Karpas-422 (cell line): ENCODE measurements at regions not wholly inside any gene's neighbourhood (a gene's known extent, or its start where the extent isn't known, plus 50 kb on each side); places are given as distances from the start of the nearest gene placed in this dataset.

Source experiments
- DNase-seq: peaks from one replicate; pipeline ENCODE4 v3.0.0-alpha.2; 2015
- H2AFZ ChIP-seq: fragments of 200-600 bp; sonication (generic); 2 replicates; pipeline ENCODE4 v1.6.1; 2014; ENCODE audit warnings: antibody characterized with exemption, low read length, mixed read lengths
- H3K27ac ChIP-seq: fragments of 200-600 bp; sonication (generic); 2 replicates; pipeline ENCODE4 v1.5.1; 2014; ENCODE audit warnings: mild to moderate bottlenecking, low read length, moderate library complexity
- H3K27me3 ChIP-seq: fragments of 200-600 bp; sonication (generic); 2 replicates; pipeline ENCODE4 v1.6.1; 2014; ENCODE audit warnings: low read length, mixed read lengths
- H3K36me3 ChIP-seq: fragments of 200-600 bp; sonication (generic); 2 replicates; pipeline ENCODE4 v1.6.1; 2014; ENCODE audit warnings: low read length, mixed read lengths; ENCODE audit not compliant: insufficient read depth
- H3K4me1 ChIP-seq: fragments of 200-600 bp; sonication (generic); 2 replicates; pipeline ENCODE4 v1.6.1; 2014; ENCODE audit warnings: mild to moderate bottlenecking, low read length, mixed read lengths
- H3K4me2 ChIP-seq: fragments of 200-600 bp; sonication (generic); 2 replicates; pipeline ENCODE4 v1.6.1; 2014; ENCODE audit warnings: low read length, low read depth, mild to moderate bottlenecking; ENCODE audit not compliant: poor library complexity, severe bottlenecking
- H3K4me3 ChIP-seq: fragments of 200-600 bp; sonication (generic); 2 replicates; pipeline ENCODE4 v1.5.1; 2014; ENCODE audit warnings: mild to moderate bottlenecking, antibody characterized with exemption, low read length, mixed read lengths
- H3K79me2 ChIP-seq: fragments of 200-600 bp; sonication (generic); 2 replicates; pipeline ENCODE4 v1.6.1; 2014; ENCODE audit warnings: mild to moderate bottlenecking, low read length, mixed read lengths
- H3K9ac ChIP-seq: fragments of 200-600 bp; sonication (generic); 2 replicates; pipeline ENCODE4 v1.6.0; 2014; ENCODE audit warnings: low read length
- H3K9me2 ChIP-seq: fragments of 200-600 bp; sonication (generic), shearing (Covaris generic); replicated peaks from 2 replicates; pipeline ENCODE4 v1.6.0; 2014; ENCODE audit warnings: mild to moderate bottlenecking, low read length, moderate library complexity; ENCODE audit not compliant: insufficient read depth
- H3K9me3 ChIP-seq: fragments of 300-700, 200-600 bp; sonication (generic); 2 replicates; pipeline ENCODE4 v1.6.1; 2014; ENCODE audit warnings: low read length, mixed read lengths
- H4K20me1 ChIP-seq: fragments of 200-600 bp; sonication (generic); 2 replicates; pipeline ENCODE4 v1.6.1; 2014; ENCODE audit warnings: mild to moderate bottlenecking, antibody characterized with exemption, low read length, low read depth; ENCODE audit not compliant: insufficient read depth

DNA sequence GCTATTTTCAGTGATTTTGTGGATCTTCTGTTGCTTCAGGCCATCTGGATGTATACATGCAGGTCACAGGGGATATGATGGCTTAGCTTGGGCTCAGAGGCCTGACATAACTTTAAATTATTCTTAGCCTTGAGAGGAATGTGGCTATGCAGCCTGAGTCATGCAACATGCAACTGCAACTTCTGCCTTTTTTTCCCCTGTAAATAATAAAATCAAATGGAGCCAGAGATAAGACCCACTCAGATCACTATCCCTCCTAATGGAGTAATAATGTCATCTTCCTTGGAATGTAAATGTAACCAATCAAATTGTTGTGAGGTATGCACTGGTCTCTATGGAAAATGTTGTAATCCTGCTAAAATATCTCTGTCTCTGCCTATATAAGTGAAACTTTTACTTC lies 54.9 kb downstream of the MAGEB17 start:
- DNase-seq = no peak
- H3K27ac ChIP-seq = no peak overlapping the region
- no peaks in the 10 kb centered on the region for H3K9me2 ChIP-seq
- no peak overlapping the region for H2AFZ ChIP-seq
- no peaks in the 10 kb centered on the region for H3K4me1 ChIP-seq
- no peak overlapping the region for H3K4me2 ChIP-seq
- H3K4me3 ChIP-seq = no peak overlapping the region
- no peaks in the 10 kb centered on the region for H3K27me3 ChIP-seq
- H3K9ac ChIP-seq = no peak overlapping the region
- H4K20me1 ChIP-seq = no peaks in the 10 kb centered on the region
- H3K79me2 ChIP-seq = no peaks in the 10 kb centered on the region
- no peaks in the 10 kb centered on the region for H3K9me3 ChIP-seq
- no peaks in the 10 kb centered on the region for H3K36me3 ChIP-seq

DNA sequence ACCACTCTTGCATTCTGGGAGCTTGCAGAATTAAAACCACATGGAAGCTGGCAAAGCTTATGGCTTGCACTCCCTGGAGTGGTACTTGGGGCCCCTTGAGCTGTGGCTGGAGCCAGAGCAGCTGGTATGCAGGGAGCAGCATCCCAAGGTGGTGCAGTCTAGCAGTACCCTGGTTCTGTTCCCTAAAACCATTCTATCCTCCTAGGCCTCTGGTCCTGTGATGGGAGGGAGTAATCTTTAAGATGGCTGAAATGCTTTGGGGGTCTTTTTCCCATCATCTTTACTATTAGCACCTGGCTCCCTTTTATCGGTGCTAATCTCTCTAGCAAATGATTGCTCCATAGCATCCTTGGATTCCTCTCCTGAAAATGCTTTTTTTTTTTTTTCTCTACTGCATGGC lies 56.1 kb downstream of the MAGEB17 start:
- no peak overlapping the region for H3K4me3 ChIP-seq
- no peak overlapping the region for H3K4me2 ChIP-seq
- no peaks in the 10 kb centered on the region for H3K9me3 ChIP-seq
- H2AFZ ChIP-seq = no peak overlapping the region
- H4K20me1 ChIP-seq = no peaks in the 10 kb centered on the region
- H3K36me3 ChIP-seq = no peaks in the 10 kb centered on the region
- no peaks in the 10 kb centered on the region for H3K9me2 ChIP-seq
- H3K79me2 ChIP-seq = no peaks in the 10 kb centered on the region
- H3K27me3 ChIP-seq = no peaks in the 10 kb centered on the region
- DNase-seq = no peak
- H3K9ac ChIP-seq = no peak overlapping the region
- no peak overlapping the region for H3K27ac ChIP-seq
- H3K4me1 ChIP-seq = no peaks in the 10 kb centered on the region

DNA sequence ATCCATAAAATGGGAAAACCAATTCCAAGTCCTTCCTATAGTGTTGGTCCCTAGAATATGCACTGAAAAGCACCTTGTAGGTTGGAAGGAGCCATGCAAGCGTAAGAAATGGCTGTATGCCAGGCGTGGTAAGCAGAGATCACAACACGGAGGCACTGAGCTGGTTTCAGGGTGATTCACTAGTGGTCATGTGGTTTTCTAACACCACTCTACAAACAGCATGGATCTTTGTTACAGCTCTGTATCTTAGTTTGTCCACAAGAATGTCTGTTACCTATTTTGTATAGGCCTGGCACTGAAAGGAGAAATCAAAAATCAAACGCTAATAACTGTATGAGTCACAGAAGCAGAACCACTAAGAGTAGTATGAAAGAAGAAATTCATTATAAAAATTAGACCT lies 71.9 kb downstream of the MAGEB17 start:
- no peak overlapping the region for H3K4me3 ChIP-seq
- H3K9me2 ChIP-seq = no peaks in the 10 kb centered on the region
- no peaks in the 10 kb centered on the region for H3K9me3 ChIP-seq
- no peaks in the 10 kb centered on the region for H3K27me3 ChIP-seq
- H4K20me1 ChIP-seq = no peaks in the 10 kb centered on the region
- H3K36me3 ChIP-seq = no peaks in the 10 kb centered on the region
- H3K9ac ChIP-seq = no peak overlapping the region
- no peak overlapping the region for H3K4me2 ChIP-seq
- H3K79me2 ChIP-seq = no peaks in the 10 kb centered on the region
- H3K4me1 ChIP-seq = no peaks in the 10 kb centered on the region
- H3K27ac ChIP-seq = no peak overlapping the region
- DNase-seq = no peak
- no peak overlapping the region for H2AFZ ChIP-seq

- Histone ChIP-seq H3K4me3 (no peak overlapping the region), H3K27me3 (no peaks in the 10 kb centered on the region), H3K9me3 (no peaks in the 10 kb centered on the region), H3K36me3 (no peaks in the 10 kb centered on the region), H3K4me1 (no peaks in the 10 kb centered on the region), H2AFZ (no peak overlapping the region), H3K27ac (no peak overlapping the region), H3K79me2 (no peaks in the 10 kb centered on the region), H3K9ac (no peak overlapping the region), H3K9me2 (no peaks in the 10 kb centered on the region), H3K4me2 (no peak overlapping the region), H4K20me1 (no peaks in the 10 kb centered on the region)
- no peak for DNase-seq
Measured at GRCh38 chrX:16240231-16240905, 73.1 kb downstream of the MAGEB17 start.

DNA sequence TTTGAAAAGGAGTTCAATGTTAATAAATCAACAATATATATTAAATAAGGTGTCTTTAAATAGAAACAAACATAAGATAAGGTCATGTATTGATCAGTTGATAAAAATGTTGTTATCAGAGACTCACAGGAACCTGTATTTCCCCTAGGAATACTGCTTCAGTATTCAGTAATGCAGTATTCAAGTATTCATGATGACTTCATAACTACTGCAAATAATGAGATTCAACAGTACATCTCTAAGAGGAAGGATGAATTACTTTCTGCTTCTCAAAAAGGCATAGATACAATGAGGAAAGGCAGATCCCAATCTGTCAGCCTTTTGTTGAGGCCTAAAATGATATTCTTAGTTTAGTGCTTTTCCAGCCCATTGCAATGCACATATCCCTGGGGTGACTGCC lies 73.7 kb downstream of the MAGEB17 start:
- no peaks in the 10 kb centered on the region for H3K79me2 ChIP-seq
- no peak overlapping the region for H3K9ac ChIP-seq
- H3K36me3 ChIP-seq = no peaks in the 10 kb centered on the region
- no peaks in the 10 kb centered on the region for H4K20me1 ChIP-seq
- H3K27ac ChIP-seq = no peak overlapping the region
- H3K9me2 ChIP-seq = no peaks in the 10 kb centered on the region
- no peak for DNase-seq
- H3K4me2 ChIP-seq = no peak overlapping the region
- H3K9me3 ChIP-seq = no peaks in the 10 kb centered on the region
- no peak overlapping the region for H3K4me3 ChIP-seq
- no peak overlapping the region for H2AFZ ChIP-seq
- no peaks in the 10 kb centered on the region for H3K27me3 ChIP-seq
- no peaks in the 10 kb centered on the region for H3K4me1 ChIP-seq

DNA sequence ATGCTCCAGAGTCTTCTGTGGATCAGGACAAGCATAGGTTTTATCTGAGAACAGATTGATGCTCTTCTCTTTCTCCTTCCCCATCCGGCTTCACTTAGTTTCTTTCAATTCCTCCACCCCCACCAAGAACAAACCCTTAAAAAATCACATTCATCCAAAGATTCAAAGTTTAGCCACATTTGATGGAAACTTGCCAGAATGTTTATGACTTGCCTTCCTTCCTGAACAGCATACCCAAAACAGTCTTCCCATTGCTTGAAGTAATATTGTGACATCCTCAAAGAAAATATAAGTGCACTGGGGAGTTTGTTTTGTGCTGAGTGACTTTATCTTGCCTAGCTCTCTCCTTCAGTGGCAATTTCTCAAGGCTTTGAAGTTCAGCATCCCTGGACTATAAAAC lies 83.0 kb downstream of the MAGEB17 start:
- Histone ChIP-seq H4K20me1 (no peaks in the 10 kb centered on the region), H3K79me2 (no peaks in the 10 kb centered on the region), H3K9me2 (no peaks in the 10 kb centered on the region), H3K4me1 (peaks cover 9% of the 10 kb centered on the region; the same call in 1 of the 2 replicates), H3K27me3 (no peaks in the 10 kb centered on the region), H3K4me2 (no peak overlapping the region), H3K9me3 (no peaks in the 10 kb centered on the region), H3K36me3 (no peaks in the 10 kb centered on the region), H3K27ac (no peak overlapping the region), H3K4me3 (no peak overlapping the region), H3K9ac (no peak overlapping the region), H2AFZ (no peak overlapping the region)
- no peak for DNase-seq

DNA sequence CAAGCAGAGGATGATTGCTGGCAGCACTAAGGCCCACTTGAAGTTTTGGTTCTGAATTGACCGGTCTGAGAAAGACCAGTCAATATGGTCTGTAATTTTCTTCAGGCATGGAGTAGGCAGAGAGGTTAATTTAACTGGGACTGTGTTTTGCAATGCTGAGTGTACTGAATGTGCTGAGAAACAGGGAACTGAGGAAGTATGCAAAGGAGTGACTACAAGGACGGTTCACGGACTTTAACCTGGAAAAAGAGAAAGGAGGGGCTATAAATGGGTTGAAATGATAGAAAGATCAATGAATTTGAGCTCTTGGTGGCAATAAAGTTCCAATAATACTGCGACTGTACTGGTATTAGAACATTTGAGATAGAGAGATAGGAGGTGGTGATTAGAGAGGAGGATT lies 84.5 kb downstream of the MAGEB17 start:
- no peak overlapping the region for H3K27ac ChIP-seq
- no peak overlapping the region for H3K9ac ChIP-seq
- H3K9me3 ChIP-seq = no peaks in the 10 kb centered on the region
- H3K27me3 ChIP-seq = no peaks in the 10 kb centered on the region
- H4K20me1 ChIP-seq = no peaks in the 10 kb centered on the region
- no peak overlapping the region for H3K4me3 ChIP-seq
- no peaks in the 10 kb centered on the region for H3K79me2 ChIP-seq
- no peaks in the 10 kb centered on the region for H3K36me3 ChIP-seq
- no peak overlapping the region for H2AFZ ChIP-seq
- no peak for DNase-seq
- no peaks in the 10 kb centered on the region for H3K9me2 ChIP-seq
- peaks cover 9% of the 10 kb centered on the region; the same call in 1 of the 2 replicates for H3K4me1 ChIP-seq
- no peak overlapping the region for H3K4me2 ChIP-seq

DNA sequence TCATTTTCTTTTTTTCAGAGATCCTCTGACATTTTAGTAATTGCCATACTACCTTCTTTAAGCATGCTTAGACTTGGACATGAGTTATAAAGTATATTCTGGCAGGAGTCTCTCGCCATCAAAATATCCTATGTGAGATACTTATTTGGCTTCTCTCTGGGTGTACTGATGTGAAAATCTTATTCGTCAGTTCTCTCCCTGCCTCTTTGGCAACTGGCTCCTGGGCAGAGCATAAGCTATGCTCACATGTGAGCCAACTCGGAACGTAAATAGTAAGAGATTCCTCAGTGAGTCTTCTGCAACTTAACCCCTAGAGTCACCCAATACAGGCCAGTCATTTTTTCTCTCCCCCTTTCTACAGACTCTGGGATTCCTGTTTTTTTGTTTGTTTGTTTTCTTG lies 91.6 kb downstream of the MAGEB17 start:
- H3K9me3 ChIP-seq = no peaks in the 10 kb centered on the region
- no peak overlapping the region for H3K9ac ChIP-seq
- no peaks in the 10 kb centered on the region for H3K27me3 ChIP-seq
- no peaks in the 10 kb centered on the region for H4K20me1 ChIP-seq
- H2AFZ ChIP-seq = no peak overlapping the region
- DNase-seq = no peak
- no peaks in the 10 kb centered on the region for H3K79me2 ChIP-seq
- no peak overlapping the region for H3K27ac ChIP-seq
- H3K4me2 ChIP-seq = no peak overlapping the region
- no peaks in the 10 kb centered on the region for H3K36me3 ChIP-seq
- no peak overlapping the region for H3K4me3 ChIP-seq
- no peaks in the 10 kb centered on the region for H3K9me2 ChIP-seq
- H3K4me1 ChIP-seq = no peaks in the 10 kb centered on the region

- H3K4me2 ChIP-seq = no peak overlapping the region
- no peaks in the 10 kb centered on the region for H4K20me1 ChIP-seq
- H3K4me1 ChIP-seq = no peaks in the 10 kb centered on the region
- no peaks in the 10 kb centered on the region for H3K9me2 ChIP-seq
- no peak overlapping the region for H3K27ac ChIP-seq
- no peak overlapping the region for H2AFZ ChIP-seq
- no peaks in the 10 kb centered on the region for H3K9me3 ChIP-seq
- no peaks in the 10 kb centered on the region for H3K27me3 ChIP-seq
- no peaks in the 10 kb centered on the region for H3K36me3 ChIP-seq
- no peak for DNase-seq
- H3K9ac ChIP-seq = no peak overlapping the region
- no peaks in the 10 kb centered on the region for H3K79me2 ChIP-seq
- H3K4me3 ChIP-seq = no peak overlapping the region
Measured at GRCh38 chrX:16267431-16267830, 100.2 kb downstream of the MAGEB17 start.
